ENCODE measurements at regions not wholly inside any gene's neighbourhood (a gene's known extent, or its start where the extent isn't known, plus 50 kb on each side); places are given as distances from the start of the nearest gene placed in this dataset.

- TF ChIP-seq POLR2A (IDR thresholded peaks at IDR 0.05) (no peak), CTCF (IDR thresholded peaks at IDR 0.05) (no peak)
Observed at GRCh38 chr7:109868215-109868860, 1222.6 kb upstream of the LRRN3 start.

All from uterus (tissue), 2 donors.